ENCODE measurements at regions not wholly inside any gene's neighbourhood (a gene's known extent, or its start where the extent isn't known, plus 50 kb on each side); places are given as distances from the start of the nearest gene placed in this dataset.

DNA sequence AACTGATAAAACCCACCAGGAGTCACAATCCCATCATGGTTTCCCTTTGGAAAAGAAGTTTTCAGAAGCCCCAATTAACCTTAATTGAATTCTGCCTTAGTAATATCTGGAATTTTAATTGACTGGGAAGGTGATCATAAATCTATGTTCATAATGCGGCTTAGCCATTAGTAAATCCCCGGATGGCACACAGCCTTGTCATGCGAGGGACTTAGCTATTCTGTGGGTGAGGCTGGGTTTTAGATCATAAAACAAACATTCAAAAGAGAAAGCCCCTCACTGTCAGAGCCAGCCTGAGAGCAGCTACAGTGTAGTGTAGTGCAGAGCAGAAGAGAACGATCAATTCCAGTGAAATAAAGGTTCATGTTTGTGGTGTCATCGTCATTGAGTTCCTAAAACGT is 124.0 kb upstream of the NOCT start:
- no peak overlapping the region for H3K4me3 Mint-ChIP-seq (ENCODE audit: unreplicated experiment)
- H3K36me3 Mint-ChIP-seq (ENCODE audit: unreplicated experiment) = no peaks in the 10 kb centered on the region
- H3K9me3 Mint-ChIP-seq (ENCODE audit: unreplicated experiment) = no peaks in the 10 kb centered on the region
- peaks cover 20% of the 10 kb centered on the region for H3K4me1 Mint-ChIP-seq (ENCODE audit: unreplicated experiment)
- TF ChIP-seq, protein P1, sequence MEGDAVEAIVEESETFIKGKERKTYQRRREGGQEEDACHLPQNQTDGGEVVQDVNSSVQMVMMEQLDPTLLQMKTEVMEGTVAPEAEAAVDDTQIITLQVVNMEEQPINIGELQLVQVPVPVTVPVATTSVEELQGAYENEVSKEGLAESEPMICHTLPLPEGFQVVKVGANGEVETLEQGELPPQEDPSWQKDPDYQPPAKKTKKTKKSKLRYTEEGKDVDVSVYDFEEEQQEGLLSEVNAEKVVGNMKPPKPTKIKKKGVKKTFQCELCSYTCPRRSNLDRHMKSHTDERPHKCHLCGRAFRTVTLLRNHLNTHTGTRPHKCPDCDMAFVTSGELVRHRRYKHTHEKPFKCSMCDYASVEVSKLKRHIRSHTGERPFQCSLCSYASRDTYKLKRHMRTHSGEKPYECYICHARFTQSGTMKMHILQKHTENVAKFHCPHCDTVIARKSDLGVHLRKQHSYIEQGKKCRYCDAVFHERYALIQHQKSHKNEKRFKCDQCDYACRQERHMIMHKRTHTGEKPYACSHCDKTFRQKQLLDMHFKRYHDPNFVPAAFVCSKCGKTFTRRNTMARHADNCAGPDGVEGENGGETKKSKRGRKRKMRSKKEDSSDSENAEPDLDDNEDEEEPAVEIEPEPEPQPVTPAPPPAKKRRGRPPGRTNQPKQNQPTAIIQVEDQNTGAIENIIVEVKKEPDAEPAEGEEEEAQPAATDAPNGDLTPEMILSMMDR (IDR thresholded peaks at IDR 0.05) = no peak
- H3K27me3 Mint-ChIP-seq (ENCODE audit: unreplicated experiment) = no peaks in the 10 kb centered on the region
- H3K27ac Mint-ChIP-seq (ENCODE audit: unreplicated experiment) = peak overlapping the region; percentile 74
- no peak for DNase-seq (ENCODE audit: extremely low spot score, unreplicated experiment)

DNA sequence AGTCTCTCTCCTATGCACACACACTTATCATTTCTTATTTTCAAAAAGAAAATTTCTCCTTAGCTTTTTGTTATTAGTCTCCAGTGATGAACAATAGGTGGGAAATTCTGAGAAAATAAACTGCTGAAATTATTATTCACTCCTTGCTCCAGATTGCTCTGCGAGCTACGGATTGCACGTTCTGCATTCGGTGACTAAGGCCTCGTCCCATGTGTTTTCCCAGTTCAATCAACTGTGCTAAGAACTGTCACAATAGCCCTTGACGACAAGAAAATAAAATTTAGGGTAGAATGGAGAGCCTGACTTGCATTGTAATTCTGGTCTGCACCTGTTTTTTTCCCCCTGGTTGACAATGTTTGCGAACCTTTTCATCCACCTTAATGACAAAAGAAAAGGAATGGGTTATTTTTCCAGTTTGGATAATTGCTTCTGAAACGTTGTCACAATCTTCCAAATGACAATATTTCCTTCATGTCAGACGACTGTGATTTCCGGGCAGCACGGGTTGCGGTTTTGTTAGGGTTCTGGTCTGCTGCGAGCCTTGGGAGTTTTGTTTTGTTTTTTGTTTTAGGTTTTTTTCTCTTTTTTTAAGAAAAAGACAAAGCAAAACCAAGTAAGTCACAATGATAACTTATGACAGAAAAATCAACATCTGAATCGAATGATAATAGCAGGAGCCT is 124.5 kb upstream of the NOCT start:
- Mint-ChIP-seq H3K27me3 (ENCODE audit: unreplicated experiment) (no peaks in the 10 kb centered on the region), H3K36me3 (ENCODE audit: unreplicated experiment) (no peaks in the 10 kb centered on the region), H3K4me3 (ENCODE audit: unreplicated experiment) (no peak overlapping the region), H3K9me3 (ENCODE audit: unreplicated experiment) (no peaks in the 10 kb centered on the region), H3K27ac (ENCODE audit: unreplicated experiment) (no peak overlapping the region), H3K4me1 (ENCODE audit: unreplicated experiment) (peaks cover 20% of the 10 kb centered on the region)
- TF ChIP-seq, protein P1 (IDR thresholded peaks at IDR 0.05) = no peak
- DNase-seq (ENCODE audit: extremely low spot score, unreplicated experiment) = no peak

DNA sequence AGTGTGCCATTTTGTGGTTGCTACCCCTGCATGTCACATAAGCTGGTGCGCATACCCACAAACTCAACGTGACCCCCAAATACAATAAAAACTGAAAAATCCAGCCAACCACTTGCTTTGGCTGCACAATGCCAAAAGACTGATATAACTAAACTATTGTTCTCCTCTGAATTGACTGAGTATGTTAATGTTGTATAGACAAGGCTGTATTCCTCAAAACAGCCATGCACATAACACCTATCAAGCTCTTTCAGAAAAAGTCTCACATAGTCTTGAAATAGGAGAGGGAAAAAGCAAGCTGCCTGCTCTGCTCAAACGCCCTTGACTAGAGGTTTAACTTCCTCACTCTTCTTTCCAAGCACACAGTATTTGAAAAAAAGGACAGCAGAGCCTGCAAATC is 126.4 kb upstream of the NOCT start:
- no peak for DNase-seq (ENCODE audit: extremely low spot score, unreplicated experiment)
- TF ChIP-seq, protein P1 (IDR thresholded peaks at IDR 0.05) = no peak
- Mint-ChIP-seq H3K4me3 (ENCODE audit: unreplicated experiment) (no peak overlapping the region), H3K9me3 (ENCODE audit: unreplicated experiment) (peaks cover 2% of the 10 kb centered on the region), H3K27me3 (ENCODE audit: unreplicated experiment) (no peaks in the 10 kb centered on the region), H3K4me1 (ENCODE audit: unreplicated experiment) (peaks cover 20% of the 10 kb centered on the region), H3K27ac (ENCODE audit: unreplicated experiment) (no peak overlapping the region), H3K36me3 (ENCODE audit: unreplicated experiment) (no peaks in the 10 kb centered on the region)

DNA sequence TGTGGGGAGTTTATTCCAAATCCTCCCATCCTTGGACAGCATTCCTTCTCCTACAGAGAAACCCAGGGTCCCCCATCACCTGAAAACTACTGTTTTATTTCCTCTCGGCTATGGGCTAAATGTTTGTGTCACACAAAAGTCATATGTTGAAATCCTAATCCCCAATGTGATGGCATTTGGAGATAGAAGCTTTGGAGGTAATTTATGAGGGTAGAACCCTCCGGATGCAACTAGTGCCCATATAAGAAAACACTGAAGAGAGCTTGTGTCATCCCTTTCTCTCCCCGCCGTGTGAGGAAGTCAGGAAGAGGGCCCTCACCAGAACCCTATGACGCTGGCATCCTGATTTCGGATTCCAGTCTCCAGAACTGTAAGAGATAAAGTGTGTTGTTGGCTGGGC is 127.8 kb upstream of the NOCT start:
- Mint-ChIP-seq H3K4me3 (ENCODE audit: unreplicated experiment) (no peak overlapping the region), H3K27me3 (ENCODE audit: unreplicated experiment) (no peaks in the 10 kb centered on the region), H3K4me1 (ENCODE audit: unreplicated experiment) (peaks cover 20% of the 10 kb centered on the region), H3K36me3 (ENCODE audit: unreplicated experiment) (no peaks in the 10 kb centered on the region), H3K9me3 (ENCODE audit: unreplicated experiment) (peaks cover 3% of the 10 kb centered on the region), H3K27ac (ENCODE audit: unreplicated experiment) (no peak overlapping the region)
- DNase-seq (ENCODE audit: extremely low spot score, unreplicated experiment) = no peak
- TF ChIP-seq, protein P1 (IDR thresholded peaks at IDR 0.05) = no peak

DNA sequence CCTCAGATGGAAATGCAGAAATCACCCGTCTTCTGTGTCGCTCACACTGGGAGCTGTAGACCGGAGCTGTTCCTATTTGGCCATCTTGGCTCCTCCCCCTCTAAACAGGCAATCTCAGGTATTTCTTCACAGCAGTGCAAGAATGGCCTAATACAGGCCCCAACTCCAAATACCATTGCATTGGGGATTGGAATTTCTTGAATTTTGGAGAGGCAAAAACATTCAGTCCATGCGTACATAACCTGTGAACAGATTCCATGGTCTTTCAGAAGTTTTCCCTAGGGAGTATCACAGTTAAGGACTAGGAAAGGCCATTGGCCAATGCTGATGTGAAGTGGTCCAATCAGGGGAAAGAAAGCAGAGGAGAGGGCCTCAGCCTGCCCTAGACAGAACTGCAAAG is 128.2 kb upstream of the NOCT start:
- Mint-ChIP-seq H3K36me3 (ENCODE audit: unreplicated experiment) (no peaks in the 10 kb centered on the region), H3K4me3 (ENCODE audit: unreplicated experiment) (no peak overlapping the region), H3K27ac (ENCODE audit: unreplicated experiment) (no peak overlapping the region), H3K4me1 (ENCODE audit: unreplicated experiment) (peaks cover 16% of the 10 kb centered on the region), H3K9me3 (ENCODE audit: unreplicated experiment) (peaks cover 3% of the 10 kb centered on the region), H3K27me3 (ENCODE audit: unreplicated experiment) (no peaks in the 10 kb centered on the region)
- DNase-seq (ENCODE audit: extremely low spot score, unreplicated experiment) = no peak
- TF ChIP-seq, protein P1 (IDR thresholded peaks at IDR 0.05) = no peak
